ENCODE measurements at regions not wholly inside any gene's neighbourhood (a gene's known extent, or its start where the extent isn't known, plus 50 kb on each side); places are given as distances from the start of the nearest gene placed in this dataset.

- no peak overlapping the region for H2AFZ ChIP-seq (ENCODE audit: low read length)
- TF ChIP-seq EZH2 (IDR thresholded peaks at IDR 0.05; ENCODE audit: borderline replicate concordance, low read length) (no peak), CTCF (IDR thresholded peaks at IDR 0.05; ENCODE audit: low read length) (no peak)
- no peak overlapping the region for H3K4me2 ChIP-seq (ENCODE audit: low read length)
- H3K79me2 ChIP-seq (ENCODE audit: insufficient read depth, low read length), result no peaks in the 10 kb centered on the region
- H3K27me3 ChIP-seq (ENCODE audit: insufficient read depth, low read length), result no peaks in the 10 kb centered on the region; the same call in 1 of the 2 replicates
- no peaks in the 10 kb centered on the region for H4K20me1 ChIP-seq (ENCODE audit: insufficient read depth, low read length)
- no peaks in the 10 kb centered on the region for H3K4me1 ChIP-seq (ENCODE audit: insufficient read depth, low read length, severe bottlenecking)
- H3K9me2 ChIP-seq (ENCODE audit: low read depth, low read length), result no peaks in the 10 kb centered on the region
- H3F3A ChIP-seq (ENCODE audit: insufficient read depth, low read length), result no peaks in the 10 kb centered on the region
- no peaks in the 10 kb centered on the region for H3K9me3 ChIP-seq (ENCODE audit: low read length)
- no peak overlapping the region for H3K4me3 ChIP-seq (ENCODE audit: low read depth, low read length, poor library complexity, severe bottlenecking)
- H3K27ac ChIP-seq (ENCODE audit: low read depth, low read length, poor library complexity, severe bottlenecking), result no peak overlapping the region
- no peak overlapping the region for H3K9ac ChIP-seq (ENCODE audit: low read length)
- H3K36me3 ChIP-seq (ENCODE audit: insufficient read depth, low read length), result no peaks in the 10 kb centered on the region
Observed at GRCh38 chr2:226669249-226669648, 130.4 kb downstream of the IRS1 start.

GRCh38 chr2:226667736-226668135, 131.9 kb downstream of the IRS1 start:
- Histone ChIP-seq H3K4me3 (ENCODE audit: low read depth, low read length, poor library complexity, severe bottlenecking) (no peak overlapping the region), H2AFZ (ENCODE audit: low read length) (no peak overlapping the region), H3K4me2 (ENCODE audit: low read length) (no peak overlapping the region), H3K4me1 (ENCODE audit: insufficient read depth, low read length, severe bottlenecking) (no peaks in the 10 kb centered on the region), H3K9me3 (ENCODE audit: low read length) (no peaks in the 10 kb centered on the region), H3K79me2 (ENCODE audit: insufficient read depth, low read length) (no peaks in the 10 kb centered on the region), H3K36me3 (ENCODE audit: insufficient read depth, low read length) (no peaks in the 10 kb centered on the region), H4K20me1 (ENCODE audit: insufficient read depth, low read length) (no peaks in the 10 kb centered on the region), H3F3A (ENCODE audit: insufficient read depth, low read length) (no peaks in the 10 kb centered on the region), H3K27me3 (ENCODE audit: insufficient read depth, low read length) (no peaks in the 10 kb centered on the region; the same call in 1 of the 2 replicates), H3K9ac (ENCODE audit: low read length) (no peak overlapping the region), H3K27ac (ENCODE audit: low read depth, low read length, poor library complexity, severe bottlenecking) (no peak overlapping the region), H3K9me2 (ENCODE audit: low read depth, low read length) (no peaks in the 10 kb centered on the region)
- TF ChIP-seq EZH2 (IDR thresholded peaks at IDR 0.05; ENCODE audit: borderline replicate concordance, low read length), result no peak
- TF ChIP-seq CTCF (IDR thresholded peaks at IDR 0.05; ENCODE audit: low read length), result no peak

- no peak overlapping the region for H3K27ac ChIP-seq (ENCODE audit: low read depth, low read length, poor library complexity, severe bottlenecking)
- H3F3A ChIP-seq (ENCODE audit: insufficient read depth, low read length), result no peaks in the 10 kb centered on the region
- H3K4me3 ChIP-seq (ENCODE audit: low read depth, low read length, poor library complexity, severe bottlenecking), result no peak overlapping the region
- H2AFZ ChIP-seq (ENCODE audit: low read length), result no peak overlapping the region
- H3K27me3 ChIP-seq (ENCODE audit: insufficient read depth, low read length), result no peaks in the 10 kb centered on the region; the same call in 1 of the 2 replicates
- no peaks in the 10 kb centered on the region for H3K36me3 ChIP-seq (ENCODE audit: insufficient read depth, low read length)
- H3K4me1 ChIP-seq (ENCODE audit: insufficient read depth, low read length, severe bottlenecking), result no peaks in the 10 kb centered on the region
- H3K9ac ChIP-seq (ENCODE audit: low read length), result no peak overlapping the region
- no peak overlapping the region for H3K4me2 ChIP-seq (ENCODE audit: low read length)
- H3K79me2 ChIP-seq (ENCODE audit: insufficient read depth, low read length), result no peaks in the 10 kb centered on the region
- H3K9me3 ChIP-seq (ENCODE audit: low read length), result no peaks in the 10 kb centered on the region
- no peaks in the 10 kb centered on the region for H4K20me1 ChIP-seq (ENCODE audit: insufficient read depth, low read length)
- no peaks in the 10 kb centered on the region for H3K9me2 ChIP-seq (ENCODE audit: low read depth, low read length)
- TF ChIP-seq EZH2 (IDR thresholded peaks at IDR 0.05; ENCODE audit: borderline replicate concordance, low read length) (no peak), CTCF (IDR thresholded peaks at IDR 0.05; ENCODE audit: low read length) (no peak)
Observed at GRCh38 chr2:226665306-226665831, 134.3 kb downstream of the IRS1 start.

Data from OCI-LY1 (cell line).